ENCODE measurements at regions not wholly inside any gene's neighbourhood (a gene's known extent, or its start where the extent isn't known, plus 50 kb on each side); places are given as distances from the start of the nearest gene placed in this dataset.

- no peak for TF ChIP-seq CTCF (IDR thresholded peaks at IDR 0.05)
- TF ChIP-seq POLR2A (IDR thresholded peaks at IDR 0.05): no peak
- TF ChIP-seq POLR2AphosphoS5 (IDR thresholded peaks at IDR 0.05): no peak
Measured at GRCh38 chr5:2566284-2566683, 185.2 kb downstream of the IRX2 start.

Measured in suprapubic skin (tissue), 4 donors.